SK-N-SH (cell line): ENCODE measurements at regions not wholly inside any gene's neighbourhood (a gene's known extent, or its start where the extent isn't known, plus 50 kb on each side); places are given as distances from the start of the nearest gene placed in this dataset.
"Not testable (repeated sequence)": the region's sequence is repeated elsewhere in the genome, so short reads cannot be mapped to it uniquely, and the experiment has no call there.

Experiments used
- ELF1 ChIP-seq: IDR thresholded peaks from 2 replicates; pipeline ENCODE4 v1.4.0; 2012
- FOXJ3 ChIP-seq: sonication (generic); formaldehyde crosslinking; IDR thresholded peaks from 2 replicates; pipeline ENCODE4 v1.5.1; 2020; ENCODE audit warnings: mild to moderate bottlenecking, missing genetic modification reagents
- NRF1 ChIP-seq: IDR thresholded peaks from 2 replicates; pipeline ENCODE4 v1.6.1; 2012; ENCODE audit warnings: low read depth, mild to moderate bottlenecking, low read length
- PBX3 ChIP-seq: IDR thresholded peaks from 2 replicates; pipeline ENCODE4; 2012
- POLR2AphosphoS5 ChIP-seq: IDR thresholded peaks from 2 replicates; pipeline ENCODE4 v1.6.1; 2012; ENCODE audit warnings: low read depth, low read length
- TEAD4 ChIP-seq: IDR thresholded peaks from 2 replicates; pipeline ENCODE4 v1.4.0; 2012; ENCODE audit warnings: mild to moderate bottlenecking, borderline replicate concordance; ENCODE audit not compliant: insufficient read depth
- USF1 ChIP-seq: IDR thresholded peaks from 2 replicates; pipeline ENCODE4 v1.4.0; 2012; ENCODE audit warnings: low read depth, borderline replicate concordance
- USF2 ChIP-seq: fragments of 150-350 bp; IDR thresholded peaks from 2 replicates; pipeline ENCODE4 v1.6.1; 2017; ENCODE audit warnings: antibody characterized with exemption, low read length, low read depth, borderline replicate concordance
- YY1 ChIP-seq: IDR thresholded peaks from 2 replicates; pipeline ENCODE4 v1.4.0; 2012; ENCODE audit warnings: low read depth, mild to moderate bottlenecking
- TF ChIP-seq, protein P1 (sequence below): IDR thresholded peaks from 2 replicates; pipeline ENCODE4 v1.4.0; 2012; ENCODE audit warnings: low read depth, borderline replicate concordance
- TF ChIP-seq, protein P2 (sequence below): fragments of 200-600 bp; sonication (generic); IDR thresholded peaks from 2 replicates; pipeline ENCODE4 v1.6.1; 2017; ENCODE audit warnings: antibody characterized with exemption, mild to moderate bottlenecking, moderate library complexity

DNA sequence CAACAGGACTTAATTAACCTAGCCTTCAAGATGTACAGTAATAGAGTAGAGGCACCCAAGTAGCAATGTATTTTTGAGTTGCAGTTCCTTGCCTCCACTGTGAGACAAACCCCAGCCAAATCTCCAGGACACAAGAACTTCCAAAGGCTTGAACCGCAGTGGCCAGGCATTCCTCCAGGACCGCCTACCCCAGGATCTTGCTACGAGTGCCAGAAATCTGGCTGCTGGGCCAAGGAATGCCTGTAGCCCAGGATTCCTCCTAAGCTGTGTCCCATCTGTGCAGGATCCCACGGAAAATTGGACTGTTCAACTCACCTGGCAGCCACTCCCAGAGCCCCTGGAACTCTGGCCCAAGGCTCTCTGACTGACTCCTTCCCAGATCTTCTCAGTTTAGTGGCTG, 683.9 kb downstream of the KHDRBS2 start:
- TF ChIP-seq USF2; USF1; ELF1; POLR2AphosphoS5; PBX3; FOXJ3 (CRISPR knock-in tag); NRF1; TEAD4; YY1: not testable (repeated sequence)
- TF ChIP-seq, protein P1, sequence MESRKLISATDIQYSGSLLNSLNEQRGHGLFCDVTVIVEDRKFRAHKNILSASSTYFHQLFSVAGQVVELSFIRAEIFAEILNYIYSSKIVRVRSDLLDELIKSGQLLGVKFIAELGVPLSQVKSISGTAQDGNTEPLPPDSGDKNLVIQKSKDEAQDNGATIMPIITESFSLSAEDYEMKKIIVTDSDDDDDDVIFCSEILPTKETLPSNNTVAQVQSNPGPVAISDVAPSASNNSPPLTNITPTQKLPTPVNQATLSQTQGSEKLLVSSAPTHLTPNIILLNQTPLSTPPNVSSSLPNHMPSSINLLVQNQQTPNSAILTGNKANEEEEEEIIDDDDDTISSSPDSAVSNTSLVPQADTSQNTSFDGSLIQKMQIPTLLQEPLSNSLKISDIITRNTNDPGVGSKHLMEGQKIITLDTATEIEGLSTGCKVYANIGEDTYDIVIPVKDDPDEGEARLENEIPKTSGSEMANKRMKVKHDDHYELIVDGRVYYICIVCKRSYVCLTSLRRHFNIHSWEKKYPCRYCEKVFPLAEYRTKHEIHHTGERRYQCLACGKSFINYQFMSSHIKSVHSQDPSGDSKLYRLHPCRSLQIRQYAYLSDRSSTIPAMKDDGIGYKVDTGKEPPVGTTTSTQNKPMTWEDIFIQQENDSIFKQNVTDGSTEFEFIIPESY = not testable (repeated sequence)
- TF ChIP-seq, protein P2, sequence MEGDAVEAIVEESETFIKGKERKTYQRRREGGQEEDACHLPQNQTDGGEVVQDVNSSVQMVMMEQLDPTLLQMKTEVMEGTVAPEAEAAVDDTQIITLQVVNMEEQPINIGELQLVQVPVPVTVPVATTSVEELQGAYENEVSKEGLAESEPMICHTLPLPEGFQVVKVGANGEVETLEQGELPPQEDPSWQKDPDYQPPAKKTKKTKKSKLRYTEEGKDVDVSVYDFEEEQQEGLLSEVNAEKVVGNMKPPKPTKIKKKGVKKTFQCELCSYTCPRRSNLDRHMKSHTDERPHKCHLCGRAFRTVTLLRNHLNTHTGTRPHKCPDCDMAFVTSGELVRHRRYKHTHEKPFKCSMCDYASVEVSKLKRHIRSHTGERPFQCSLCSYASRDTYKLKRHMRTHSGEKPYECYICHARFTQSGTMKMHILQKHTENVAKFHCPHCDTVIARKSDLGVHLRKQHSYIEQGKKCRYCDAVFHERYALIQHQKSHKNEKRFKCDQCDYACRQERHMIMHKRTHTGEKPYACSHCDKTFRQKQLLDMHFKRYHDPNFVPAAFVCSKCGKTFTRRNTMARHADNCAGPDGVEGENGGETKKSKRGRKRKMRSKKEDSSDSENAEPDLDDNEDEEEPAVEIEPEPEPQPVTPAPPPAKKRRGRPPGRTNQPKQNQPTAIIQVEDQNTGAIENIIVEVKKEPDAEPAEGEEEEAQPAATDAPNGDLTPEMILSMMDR = not testable (repeated sequence)
